NCI-H345 treated with DMSO at 0.1 percent for 48 hours (cell line): ENCODE measurements at regions not wholly inside any gene's neighbourhood (a gene's known extent, or its start where the extent isn't known, plus 50 kb on each side); places are given as distances from the start of the nearest gene placed in this dataset.
A peak's percentile ranks its signal among the peaks of the same experiment; 100 is the strongest.

Experiments used
- DNase-seq: peaks from one replicate; lab custom pipeline; 2025; ENCODE audit not compliant: unreplicated experiment; lab: John Stamatoyannopoulos, UW

DNA sequence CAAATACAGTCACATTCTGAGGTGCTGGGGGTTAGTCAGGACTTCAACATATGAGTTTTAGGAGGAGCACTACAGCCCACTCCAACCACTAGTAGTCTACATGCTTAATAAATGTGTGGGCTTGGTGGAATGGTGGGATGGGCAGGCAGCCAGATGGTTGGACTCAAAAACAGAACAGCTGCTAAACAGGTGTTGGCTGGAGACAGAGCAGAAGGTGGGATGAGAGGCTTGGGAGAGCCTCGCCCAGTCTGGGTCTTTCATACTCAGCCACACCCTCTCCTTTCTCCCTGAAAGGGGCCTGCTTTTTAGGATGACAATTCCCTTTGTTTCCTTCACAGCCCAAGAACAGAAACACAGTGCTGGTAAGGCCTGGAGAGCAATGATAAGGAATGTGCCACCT lies 143.9 kb upstream of the KLHL29 start:
- peak; percentile 48 for DNase-seq

GRCh38 chr2:23241611-23242245 lies 143.3 kb upstream of the KLHL29 start:
- no peak for DNase-seq

DNA sequence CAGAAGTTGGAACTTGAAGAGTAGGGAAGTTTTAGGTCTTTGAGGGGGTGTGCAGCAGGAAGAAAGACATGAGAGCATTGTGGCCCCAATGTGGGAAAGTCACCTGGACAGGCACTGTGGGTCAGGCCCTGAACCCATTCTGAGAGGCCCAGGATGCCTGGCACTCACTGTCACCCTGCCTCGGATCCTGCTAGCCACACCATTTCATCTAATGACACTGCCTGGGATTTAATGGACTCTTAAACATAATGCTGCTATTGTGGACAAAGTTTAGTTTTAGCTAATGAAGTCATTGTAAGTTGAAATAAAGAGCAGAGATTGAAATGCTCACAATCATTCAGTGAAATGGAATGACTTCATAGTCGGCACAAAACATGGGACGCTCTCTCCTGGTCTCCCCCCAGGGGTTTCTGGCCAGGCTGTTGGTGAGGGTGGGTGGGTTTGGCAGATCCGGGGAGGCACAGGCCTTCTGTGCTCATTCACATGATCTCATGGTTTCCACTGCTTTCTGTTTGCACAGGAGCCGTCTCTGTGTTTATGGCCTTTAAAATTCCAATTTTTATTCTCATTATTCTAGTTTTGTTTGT lies 141.8 kb upstream of the KLHL29 start:
- DNase-seq, result no peak

- DNase-seq, result no peak
Observed at GRCh38 chr2:23244617-23245016, 140.4 kb upstream of the KLHL29 start.

DNA sequence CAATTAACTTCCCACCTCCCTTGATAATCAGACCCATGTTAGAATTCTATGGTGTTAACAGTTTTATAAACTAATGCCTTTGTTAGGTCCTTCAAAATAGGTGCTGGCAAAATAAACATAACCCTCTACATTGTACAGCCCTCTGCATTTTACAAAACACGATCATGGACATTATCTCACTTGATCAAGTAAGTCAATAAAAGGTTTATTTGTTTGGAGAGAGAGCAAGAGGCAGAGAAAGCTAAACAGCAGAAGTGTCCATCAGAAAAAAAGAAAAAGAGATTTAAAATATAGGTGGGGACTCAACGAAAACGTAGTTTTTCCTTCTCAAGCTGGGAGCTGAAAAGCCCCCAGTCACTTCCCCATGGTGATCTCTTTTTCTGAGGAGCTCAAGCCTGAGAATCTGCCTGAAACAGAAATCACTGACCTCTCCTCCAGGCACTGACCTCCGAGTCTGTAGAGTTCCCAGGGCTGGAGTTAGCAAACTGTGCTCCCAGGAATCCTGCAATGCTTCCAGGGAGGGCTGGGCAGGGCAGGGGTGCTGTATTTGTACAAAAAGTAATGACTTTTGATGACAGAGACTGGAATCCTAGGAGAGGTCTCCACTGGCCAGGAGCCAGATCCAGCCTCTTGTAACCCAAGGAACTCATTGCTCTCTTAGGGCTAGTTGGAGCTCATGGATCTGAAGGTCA lies 137.8 kb upstream of the KLHL29 start:
- no peak for DNase-seq

DNA sequence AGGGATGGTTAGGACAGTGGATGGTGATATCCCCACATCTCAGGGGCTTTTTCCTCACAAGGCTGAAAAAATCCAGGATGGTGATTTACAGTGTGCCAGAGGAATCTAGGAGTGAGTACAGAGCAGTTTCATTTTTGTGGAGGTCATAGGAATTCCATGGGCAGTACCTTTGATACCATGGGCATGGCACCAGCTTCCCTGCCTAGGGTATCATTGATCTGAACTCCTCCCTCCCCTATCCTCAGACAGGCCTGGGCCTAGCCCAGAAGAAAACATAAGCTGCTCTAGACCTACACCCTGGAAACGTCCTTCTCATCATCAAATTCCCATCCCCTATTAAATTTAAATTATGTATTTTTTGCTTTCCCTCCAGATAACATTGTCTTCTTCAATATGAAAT lies 136.3 kb upstream of the KLHL29 start:
- no peak for DNase-seq

GRCh38 chr2:23249348-23249747 lies 135.6 kb upstream of the KLHL29 start:
- no peak for DNase-seq

GRCh38 chr2:23250371-23250770 lies 134.6 kb upstream of the KLHL29 start:
- DNase-seq, result no peak

GRCh38 chr2:23256643-23257042 lies 128.3 kb upstream of the KLHL29 start:
- DNase-seq, result no peak

DNA sequence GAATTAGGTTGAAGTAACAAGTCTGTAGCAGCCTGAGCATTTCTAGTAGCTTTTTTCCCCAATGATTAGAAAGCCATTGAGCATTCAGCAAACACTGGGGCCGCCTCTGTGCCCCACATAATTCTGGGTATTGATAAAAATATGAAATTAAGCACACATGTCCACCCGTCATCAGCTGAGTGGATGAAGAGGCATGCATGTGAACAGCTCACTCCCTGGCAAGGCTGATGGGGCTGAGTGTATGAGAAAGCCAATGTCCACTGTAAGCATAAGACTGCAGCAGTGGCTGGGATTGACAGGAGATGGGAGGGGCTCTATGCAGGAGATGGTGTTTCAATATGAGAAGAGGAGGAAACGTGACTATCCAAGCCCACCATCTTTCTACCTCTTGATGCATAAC lies 124.4 kb upstream of the KLHL29 start:
- DNase-seq, result no peak

DNA sequence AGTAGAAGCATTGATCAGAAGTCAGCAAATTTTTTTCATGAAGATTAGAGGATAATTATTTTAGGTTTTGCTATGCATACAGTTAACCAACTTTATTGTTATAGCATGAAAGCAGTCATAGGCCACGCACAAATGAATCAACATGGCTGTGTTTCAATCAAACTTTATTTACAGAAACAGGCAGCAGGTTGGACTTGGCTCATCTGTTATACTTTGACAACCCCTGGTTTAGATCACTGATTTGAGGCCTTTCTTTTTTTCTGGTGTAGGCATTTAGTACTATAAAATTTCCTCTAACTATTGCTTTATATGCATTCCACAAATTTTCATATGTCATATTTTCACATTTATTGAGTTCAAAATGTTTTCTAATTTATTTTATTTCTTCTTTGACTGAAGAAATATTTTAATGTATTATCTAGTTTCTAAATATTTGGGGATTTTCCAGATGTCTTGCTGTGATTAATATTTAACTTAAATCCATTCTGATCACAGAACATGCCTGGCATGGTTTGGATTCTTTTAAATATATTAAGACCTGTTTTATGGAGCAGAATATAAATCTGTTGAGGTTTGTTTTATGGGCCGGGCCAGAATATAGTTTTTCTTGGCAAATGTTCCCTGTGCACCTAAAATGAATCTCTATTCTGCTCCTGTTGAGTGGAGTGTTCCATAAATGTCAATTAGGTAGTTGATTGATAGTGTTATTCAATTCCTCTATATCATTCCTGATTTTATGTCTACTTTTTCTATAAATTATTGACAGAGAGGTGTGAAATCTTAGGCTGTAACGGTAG lies 116.3 kb upstream of the KLHL29 start:
- DNase-seq, result no peak

DNA sequence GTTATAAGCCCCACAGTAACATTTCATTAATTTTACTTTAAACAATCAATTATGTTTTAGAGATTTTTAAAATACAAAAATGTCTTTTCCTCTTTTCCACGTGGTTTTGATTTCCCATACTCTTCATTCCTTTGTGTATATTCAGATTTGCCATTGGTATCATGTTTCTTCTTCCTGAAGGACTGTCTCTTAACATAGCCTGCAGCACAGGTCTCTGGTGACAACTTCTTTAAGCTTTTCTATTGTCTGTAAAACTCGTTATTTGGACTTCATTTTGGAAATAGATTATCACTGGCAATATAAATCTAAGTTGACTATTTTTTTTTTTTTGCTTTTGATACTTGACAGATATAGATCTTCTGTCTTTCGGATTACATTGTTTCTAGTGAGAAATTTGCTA lies 115.2 kb upstream of the KLHL29 start:
- DNase-seq, result no peak

- DNase-seq, result no peak
Observed at GRCh38 chr2:23270810-23271209, 114.2 kb upstream of the KLHL29 start.

DNA sequence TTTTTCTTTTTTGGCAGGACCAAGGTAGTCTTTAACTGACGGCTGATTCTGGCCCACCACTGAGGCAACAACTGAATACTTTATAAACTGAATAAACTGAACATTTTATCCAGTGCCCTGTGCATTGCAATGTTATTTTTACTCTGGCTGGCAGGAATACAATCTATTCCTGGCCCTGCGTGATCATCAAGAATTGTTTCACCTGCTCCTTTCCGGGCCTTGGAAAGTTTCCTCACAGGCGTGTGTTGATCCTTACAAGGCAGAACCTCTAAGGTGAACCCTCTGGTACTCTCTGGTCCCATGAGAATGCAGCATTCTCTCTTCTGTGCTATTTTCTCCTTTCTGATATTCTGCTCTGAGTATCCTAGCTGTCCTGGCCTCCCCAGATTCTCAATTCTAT lies 113.7 kb upstream of the KLHL29 start:
- DNase-seq, result no peak

DNA sequence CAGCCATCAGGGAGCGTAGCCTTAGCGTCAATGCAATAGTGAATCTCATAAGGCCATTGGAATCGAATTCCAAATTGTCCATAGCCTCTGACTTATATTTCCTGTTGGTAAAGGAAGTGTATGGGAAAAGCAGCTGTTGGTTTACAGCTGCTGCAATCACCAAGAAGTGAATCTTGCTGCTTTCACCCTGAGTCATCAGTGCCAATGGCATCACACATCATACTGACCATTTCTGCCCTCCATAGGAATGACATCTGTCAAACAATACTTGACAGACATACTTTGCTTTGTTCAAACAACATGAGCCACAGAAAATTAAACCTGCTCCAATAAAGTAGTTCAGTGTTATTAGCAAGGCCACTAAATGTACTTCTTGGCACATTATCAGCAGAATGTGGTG lies 111.2 kb upstream of the KLHL29 start:
- DNase-seq, result no peak

- DNase-seq, result no peak
Observed at GRCh38 chr2:23280401-23280800, 104.6 kb upstream of the KLHL29 start.

DNA sequence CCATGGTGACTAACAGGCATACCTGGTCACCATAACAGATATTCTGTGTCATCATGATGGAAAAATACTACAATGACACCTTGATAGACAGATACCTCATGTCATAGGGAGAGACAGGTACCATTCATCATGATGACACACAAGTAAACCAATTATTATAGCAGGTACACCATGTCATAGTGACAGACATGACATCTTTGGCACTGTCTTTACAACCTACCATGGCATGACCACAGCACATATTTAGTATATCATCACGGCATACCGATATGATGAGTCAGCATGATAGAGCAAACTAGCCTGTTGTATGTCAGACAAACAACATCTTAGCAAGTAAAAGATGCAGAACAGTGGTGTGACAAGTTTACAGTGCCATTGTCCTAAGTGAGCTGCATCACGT lies 101.3 kb upstream of the KLHL29 start:
- no peak for DNase-seq

DNA sequence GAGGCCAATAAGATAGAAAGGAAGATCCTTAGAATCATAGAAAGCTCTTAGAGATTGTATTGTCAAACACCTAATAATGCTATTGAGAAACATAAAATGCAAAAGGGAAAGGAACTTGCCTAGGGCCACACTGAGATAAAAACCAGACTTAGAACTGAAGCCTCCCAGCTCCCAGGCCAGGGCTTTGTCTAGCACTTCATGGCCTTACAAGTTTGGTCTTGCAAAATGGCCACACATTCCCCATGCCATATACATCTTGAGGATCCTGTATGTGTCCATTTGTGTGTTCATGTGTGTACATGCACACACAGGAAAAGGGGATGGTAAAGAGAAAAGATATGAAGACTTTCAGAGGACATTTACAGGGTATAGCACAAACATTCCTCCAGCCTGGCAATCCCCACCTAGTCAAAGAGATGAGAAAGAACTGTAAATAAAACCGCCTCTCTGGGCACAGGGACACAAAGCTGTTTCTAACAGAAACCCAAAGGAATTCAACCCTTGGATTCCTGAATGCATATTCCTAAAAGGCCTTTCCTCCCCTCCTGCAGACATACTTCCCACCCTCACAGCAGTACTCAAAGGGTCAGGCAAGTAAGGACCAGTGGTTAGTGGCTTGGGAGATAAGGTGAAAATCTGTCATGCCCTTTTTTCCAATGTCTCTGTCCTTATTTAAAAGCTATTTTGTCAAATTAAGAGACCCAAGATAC lies 99.7 kb upstream of the KLHL29 start:
- DNase-seq, result no peak

GRCh38 chr2:23286031-23286757 lies 98.8 kb upstream of the KLHL29 start:
- no peak for DNase-seq
